ENCODE measurements at regions not wholly inside any gene's neighbourhood (a gene's known extent, or its start where the extent isn't known, plus 50 kb on each side); places are given as distances from the start of the nearest gene placed in this dataset.
"Not testable (repeated sequence)": the region's sequence is repeated elsewhere in the genome, so short reads cannot be mapped to it uniquely, and the experiment has no call there.

GRCh38 chrX:128436397-128437103 lies 384.3 kb upstream of the ACTRT1 start:
- H3K27ac ChIP-seq (ENCODE audit: low read depth in 1 of 3, low read length in 2 of 3) = no peak overlapping the region
- no peaks in the 10 kb centered on the region for H3K36me3 ChIP-seq (ENCODE audit: control insufficient read depth in 3 of 3, insufficient read depth in 2 of 3, low read depth in 1 of 3, low read length in 3 of 3)
- no peaks in the 10 kb centered on the region for H3K9me3 ChIP-seq (ENCODE audit: control insufficient read depth in 2 of 2, insufficient read depth in 1 of 2, low read depth in 1 of 2, low read length in 1 of 2)
- no peaks in the 10 kb centered on the region for H3K27me3 ChIP-seq (ENCODE audit: control insufficient read depth in 3 of 3, insufficient read depth in 3 of 3, low read length in 3 of 3)
- H3K4me1 ChIP-seq (ENCODE audit: control insufficient read depth in 3 of 3, insufficient read depth in 2 of 3, low read depth in 1 of 3, low read length in 2 of 3) = no peaks in the 10 kb centered on the region
- DNase-seq = no peak
- 64 to 81% (median 71%) methylated on average over 4 of the region's 4 CpGs for WGBS, 3 donors
- FAIRE-seq = no peak
- H3K4me3 ChIP-seq (ENCODE audit: low read depth in 1 of 3, low read length in 3 of 3) = no peak overlapping the region

DNA sequence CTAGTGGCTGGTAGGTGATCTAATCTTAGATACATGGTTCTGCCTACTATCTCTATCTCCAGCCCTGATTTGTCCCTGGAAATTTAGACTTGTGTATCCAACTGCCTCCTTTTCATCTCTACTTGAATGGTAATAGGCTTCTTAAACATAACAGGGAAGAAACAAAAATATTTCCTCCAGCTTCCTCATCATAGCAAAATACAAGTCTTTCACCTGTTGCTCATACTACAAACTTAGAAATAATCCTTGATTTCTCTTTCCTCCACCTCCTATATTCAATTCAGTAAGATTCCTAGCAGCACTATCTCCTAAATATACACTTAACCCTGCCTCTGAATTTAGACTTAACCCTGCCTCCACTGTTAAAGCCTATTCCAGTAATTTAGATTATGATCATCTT lies 373.3 kb upstream of the ACTRT1 start:
- DNase-seq = no peak
- no peaks in the 10 kb centered on the region for H3K4me1 ChIP-seq (ENCODE audit: control insufficient read depth in 3 of 3, insufficient read depth in 2 of 3, low read depth in 1 of 3, low read length in 2 of 3)
- no peak overlapping the region for H3K27ac ChIP-seq (ENCODE audit: low read depth in 1 of 3, low read length in 2 of 3)
- H3K27me3 ChIP-seq (ENCODE audit: control insufficient read depth in 3 of 3, insufficient read depth in 3 of 3, low read length in 3 of 3) = no peaks in the 10 kb centered on the region
- H3K36me3 ChIP-seq (ENCODE audit: control insufficient read depth in 3 of 3, insufficient read depth in 2 of 3, low read depth in 1 of 3, low read length in 3 of 3) = no peaks in the 10 kb centered on the region
- no peak for FAIRE-seq
- no peak overlapping the region for H3K4me3 ChIP-seq (ENCODE audit: low read depth in 1 of 3, low read length in 3 of 3)
- no peaks in the 10 kb centered on the region for H3K9me3 ChIP-seq (ENCODE audit: control insufficient read depth in 2 of 2, insufficient read depth in 1 of 2, low read depth in 1 of 2, low read length in 1 of 2)

- no peaks in the 10 kb centered on the region for H3K4me1 ChIP-seq (ENCODE audit: control insufficient read depth in 3 of 3, insufficient read depth in 2 of 3, low read depth in 1 of 3, low read length in 2 of 3)
- 44 to 66% (median 53%) methylated on average over 3 of the region's 3 CpGs for WGBS, 3 donors
- H3K36me3 ChIP-seq (ENCODE audit: control insufficient read depth in 3 of 3, insufficient read depth in 2 of 3, low read depth in 1 of 3, low read length in 3 of 3) = no peaks in the 10 kb centered on the region
- H3K27me3 ChIP-seq (ENCODE audit: control insufficient read depth in 3 of 3, insufficient read depth in 3 of 3, low read length in 3 of 3) = no peaks in the 10 kb centered on the region
- no peak overlapping the region for H3K4me3 ChIP-seq (ENCODE audit: low read depth in 1 of 3, low read length in 3 of 3)
- no peak overlapping the region for H3K27ac ChIP-seq (ENCODE audit: low read depth in 1 of 3, low read length in 2 of 3)
- no peak for DNase-seq
- H3K9me3 ChIP-seq (ENCODE audit: control insufficient read depth in 2 of 2, insufficient read depth in 1 of 2, low read depth in 1 of 2, low read length in 1 of 2) = no peaks in the 10 kb centered on the region
- no peak for FAIRE-seq
These were observed 356.6 kb upstream of the ACTRT1 start for GRCh38 chrX:128408842-128409241.

GRCh38 chrX:128396601-128397000 lies 344.4 kb upstream of the ACTRT1 start:
- Histone ChIP-seq H3K36me3 (ENCODE audit: control insufficient read depth in 3 of 3, insufficient read depth in 2 of 3, low read depth in 1 of 3, low read length in 3 of 3) (no peaks in the 10 kb centered on the region), H3K27me3 (ENCODE audit: control insufficient read depth in 3 of 3, insufficient read depth in 3 of 3, low read length in 3 of 3) (no peaks in the 10 kb centered on the region), H3K27ac (ENCODE audit: low read depth in 1 of 3, low read length in 2 of 3) (no peak overlapping the region), H3K4me1 (ENCODE audit: control insufficient read depth in 3 of 3, insufficient read depth in 2 of 3, low read depth in 1 of 3, low read length in 2 of 3) (no peaks in the 10 kb centered on the region), H3K9me3 (ENCODE audit: control insufficient read depth in 2 of 2, insufficient read depth in 1 of 2, low read depth in 1 of 2, low read length in 1 of 2) (no peaks in the 10 kb centered on the region), H3K4me3 (ENCODE audit: low read depth in 1 of 3, low read length in 3 of 3) (no peak overlapping the region)
- DNase-seq (no peak), FAIRE-seq (no peak)
- WGBS, 3 donors = 28 to 29% (median 29%) methylated on average over 3 of the region's 3 CpGs

GRCh38 chrX:128383846-128384245 lies 331.6 kb upstream of the ACTRT1 start:
- not testable (repeated sequence) for H3K36me3 ChIP-seq (ENCODE audit: control insufficient read depth in 3 of 3, insufficient read depth in 2 of 3, low read depth in 1 of 3, low read length in 3 of 3); H3K27me3 ChIP-seq (ENCODE audit: control insufficient read depth in 3 of 3, insufficient read depth in 3 of 3, low read length in 3 of 3); DNase-seq; H3K27ac ChIP-seq (ENCODE audit: low read depth in 1 of 3, low read length in 2 of 3); H3K4me1 ChIP-seq (ENCODE audit: control insufficient read depth in 3 of 3, insufficient read depth in 2 of 3, low read depth in 1 of 3, low read length in 2 of 3); H3K9me3 ChIP-seq (ENCODE audit: control insufficient read depth in 2 of 2, insufficient read depth in 1 of 2, low read depth in 1 of 2, low read length in 1 of 2); FAIRE-seq; H3K4me3 ChIP-seq (ENCODE audit: low read depth in 1 of 3, low read length in 3 of 3)
- WGBS, 3 donors = 68 to 86% (median 72%) methylated on average over 3 of the region's 3 CpGs

DNA sequence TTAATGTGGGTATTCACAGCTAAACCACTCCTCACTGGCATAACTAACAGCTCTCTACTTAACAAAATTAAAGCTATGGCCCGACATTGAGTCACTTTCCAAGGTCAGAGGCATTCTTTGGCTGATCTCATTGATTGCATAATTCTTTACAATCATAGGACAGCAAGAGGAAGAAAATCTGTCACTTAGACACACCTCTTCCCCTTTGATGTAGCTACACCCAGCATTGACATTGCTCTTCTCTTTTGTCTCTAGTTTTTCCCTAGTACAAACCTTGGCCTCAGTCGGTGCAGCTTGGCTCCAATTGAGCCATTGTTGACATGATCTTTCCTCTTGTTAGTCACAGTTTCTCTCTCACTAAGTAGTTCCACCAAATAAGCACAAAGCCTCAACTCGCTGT lies 313.3 kb upstream of the ACTRT1 start:
- no peak for FAIRE-seq
- no peaks in the 10 kb centered on the region for H3K36me3 ChIP-seq (ENCODE audit: control insufficient read depth in 3 of 3, insufficient read depth in 2 of 3, low read depth in 1 of 3, low read length in 3 of 3)
- 62 to 76% (median 63%) methylated on average over 3 of the region's 3 CpGs for WGBS, 3 donors

DNA sequence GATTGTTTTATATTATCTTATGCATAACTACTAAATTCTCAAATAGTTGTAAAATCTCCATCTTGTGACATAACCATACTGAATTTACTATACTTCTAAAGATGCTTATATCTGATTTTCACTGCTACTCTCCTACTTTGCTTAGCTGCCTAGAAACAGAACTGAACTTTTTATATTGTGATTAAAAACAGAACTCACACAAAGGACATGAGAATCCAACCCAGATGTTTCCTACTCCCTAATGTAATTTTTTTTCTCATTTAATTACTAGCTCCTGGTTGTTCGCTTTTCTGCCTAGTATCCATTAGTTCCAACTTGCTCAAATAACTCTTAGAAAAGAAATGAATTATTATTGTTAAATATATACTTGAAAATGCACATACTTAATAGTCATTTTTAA lies 283.5 kb upstream of the ACTRT1 start:
- FAIRE-seq (no peak), DNase-seq (no peak)
- Histone ChIP-seq H3K4me1 (ENCODE audit: control insufficient read depth in 3 of 3, insufficient read depth in 2 of 3, low read depth in 1 of 3, low read length in 2 of 3) (no peaks in the 10 kb centered on the region), H3K4me3 (ENCODE audit: low read depth in 1 of 3, low read length in 3 of 3) (no peak overlapping the region), H3K36me3 (ENCODE audit: control insufficient read depth in 3 of 3, insufficient read depth in 2 of 3, low read depth in 1 of 3, low read length in 3 of 3) (no peaks in the 10 kb centered on the region), H3K9me3 (ENCODE audit: control insufficient read depth in 2 of 2, insufficient read depth in 1 of 2, low read depth in 1 of 2, low read length in 1 of 2) (no peaks in the 10 kb centered on the region), H3K27ac (ENCODE audit: low read depth in 1 of 3, low read length in 2 of 3) (no peak overlapping the region), H3K27me3 (ENCODE audit: control insufficient read depth in 3 of 3, insufficient read depth in 3 of 3, low read length in 3 of 3) (no peaks in the 10 kb centered on the region)
- 47 to 83% (median 56%) methylated on average over 1 of the region's 1 CpG for WGBS, 3 donors

More for the DNA sequence above, 313.3 kb upstream of the ACTRT1 start:
- no peaks in the 10 kb centered on the region for H3K4me1 ChIP-seq (ENCODE audit: control insufficient read depth in 3 of 3, insufficient read depth in 2 of 3, low read depth in 1 of 3, low read length in 2 of 3)
- H3K9me3 ChIP-seq (ENCODE audit: control insufficient read depth in 2 of 2, insufficient read depth in 1 of 2, low read depth in 1 of 2, low read length in 1 of 2) = no peaks in the 10 kb centered on the region
- no peak overlapping the region for H3K27ac ChIP-seq (ENCODE audit: low read depth in 1 of 3, low read length in 2 of 3)
- no peaks in the 10 kb centered on the region for H3K27me3 ChIP-seq (ENCODE audit: control insufficient read depth in 3 of 3, insufficient read depth in 3 of 3, low read length in 3 of 3)
- DNase-seq = no peak
- no peak overlapping the region for H3K4me3 ChIP-seq (ENCODE audit: low read depth in 1 of 3, low read length in 3 of 3)

- Histone ChIP-seq H3K36me3 (ENCODE audit: control insufficient read depth in 3 of 3, insufficient read depth in 2 of 3, low read depth in 1 of 3, low read length in 3 of 3) (no peaks in the 10 kb centered on the region), H3K9me3 (ENCODE audit: control insufficient read depth in 2 of 2, insufficient read depth in 1 of 2, low read depth in 1 of 2, low read length in 1 of 2) (no peaks in the 10 kb centered on the region), H3K4me1 (ENCODE audit: control insufficient read depth in 3 of 3, insufficient read depth in 2 of 3, low read depth in 1 of 3, low read length in 2 of 3) (no peaks in the 10 kb centered on the region), H3K27me3 (ENCODE audit: control insufficient read depth in 3 of 3, insufficient read depth in 3 of 3, low read length in 3 of 3) (no peaks in the 10 kb centered on the region), H3K4me3 (ENCODE audit: low read depth in 1 of 3, low read length in 3 of 3) (no peak overlapping the region), H3K27ac (ENCODE audit: low read depth in 1 of 3, low read length in 2 of 3) (no peak overlapping the region)
- 66 to 91% (median 74%) methylated on average over 3 of the region's 3 CpGs for WGBS, 3 donors
- FAIRE-seq (no peak), DNase-seq (no peak)
These were observed 282.6 kb upstream of the ACTRT1 start for GRCh38 chrX:128334821-128335220.

GRCh38 chrX:128310912-128311311 lies 258.7 kb upstream of the ACTRT1 start:
- no peaks in the 10 kb centered on the region for H3K36me3 ChIP-seq (ENCODE audit: control insufficient read depth in 3 of 3, insufficient read depth in 2 of 3, low read depth in 1 of 3, low read length in 3 of 3)
- H3K27ac ChIP-seq (ENCODE audit: low read depth in 1 of 3, low read length in 2 of 3) = no peak overlapping the region
- no peaks in the 10 kb centered on the region for H3K9me3 ChIP-seq (ENCODE audit: control insufficient read depth in 2 of 2, insufficient read depth in 1 of 2, low read depth in 1 of 2, low read length in 1 of 2)
- 26 to 67% (median 38%) methylated on average over 3 of the region's 3 CpGs for WGBS, 3 donors
- H3K4me3 ChIP-seq (ENCODE audit: low read depth in 1 of 3, low read length in 3 of 3) = no peak overlapping the region
- H3K4me1 ChIP-seq (ENCODE audit: control insufficient read depth in 3 of 3, insufficient read depth in 2 of 3, low read depth in 1 of 3, low read length in 2 of 3) = no peaks in the 10 kb centered on the region
- no peak for DNase-seq
- no peaks in the 10 kb centered on the region for H3K27me3 ChIP-seq (ENCODE audit: control insufficient read depth in 3 of 3, insufficient read depth in 3 of 3, low read length in 3 of 3)
- FAIRE-seq = no peak

Data from small intestine (tissue), 7 donors.